ENCODE measurements at regions not wholly inside any gene's neighbourhood (a gene's known extent, or its start where the extent isn't known, plus 50 kb on each side); places are given as distances from the start of the nearest gene placed in this dataset.
"Not testable (repeated sequence)": the region's sequence is repeated elsewhere in the genome, so short reads cannot be mapped to it uniquely, and the experiment has no call there.

GRCh38 chr3:30443756-30444673, 162.4 kb upstream of the TGFBR2 start:
- no peak for DNase-seq

- DNase-seq, result peak; percentile 48
Observed at GRCh38 chr3:30448450-30449289, 157.7 kb upstream of the TGFBR2 start.

GRCh38 chr3:30449290-30449632, 157.1 kb upstream of the TGFBR2 start:
- no peak for DNase-seq

- DNase-seq, result no peak
Observed at GRCh38 chr3:30452446-30452845, 154.0 kb upstream of the TGFBR2 start.

GRCh38 chr3:30453360-30454039, 152.9 kb upstream of the TGFBR2 start:
- peak; percentile 38 for DNase-seq

- DNase-seq, result no peak
Observed at GRCh38 chr3:30454636-30455035, 151.8 kb upstream of the TGFBR2 start.

- not testable (repeated sequence) for DNase-seq
Observed at GRCh38 chr3:30455112-30455511, 151.3 kb upstream of the TGFBR2 start.

- DNase-seq, result peak; percentile 54
Observed at GRCh38 chr3:30455840-30456239, 150.6 kb upstream of the TGFBR2 start.

- no peak for DNase-seq
Observed at GRCh38 chr3:30456264-30456663, 150.1 kb upstream of the TGFBR2 start.

GRCh38 chr3:30457081-30457480, 149.3 kb upstream of the TGFBR2 start:
- DNase-seq, result no peak

GRCh38 chr3:30457726-30458125, 148.7 kb upstream of the TGFBR2 start:
- DNase-seq, result no peak

GRCh38 chr3:30458376-30459171, 147.8 kb upstream of the TGFBR2 start:
- DNase-seq, result no peak

- DNase-seq, result no peak
Observed at GRCh38 chr3:30461311-30461710, 145.1 kb upstream of the TGFBR2 start.

- DNase-seq, result no peak
Observed at GRCh38 chr3:30462721-30463470, 143.5 kb upstream of the TGFBR2 start.

- no peak for DNase-seq
Observed at GRCh38 chr3:30464381-30464780, 142.0 kb upstream of the TGFBR2 start.

- no peak for DNase-seq
Observed at GRCh38 chr3:30465454-30465853, 140.9 kb upstream of the TGFBR2 start.

GRCh38 chr3:30467596-30468238, 138.7 kb upstream of the TGFBR2 start:
- DNase-seq, result no peak

- DNase-seq, result no peak
Observed at GRCh38 chr3:30469133-30469532, 137.3 kb upstream of the TGFBR2 start.

GRCh38 chr3:30470496-30470895, 135.9 kb upstream of the TGFBR2 start:
- DNase-seq, result no peak

- DNase-seq, result peak; percentile 69
Observed at GRCh38 chr3:30471066-30471465, 135.3 kb upstream of the TGFBR2 start.
